ENCODE measurements at regions not wholly inside any gene's neighbourhood (a gene's known extent, or its start where the extent isn't known, plus 50 kb on each side); places are given as distances from the start of the nearest gene placed in this dataset.
A peak's percentile ranks its signal among the peaks of the same experiment; 100 is the strongest.
"Not testable (repeated sequence)": the region's sequence is repeated elsewhere in the genome, so short reads cannot be mapped to it uniquely, and the experiment has no call there.

- DNase-seq = no peak
These were observed 126.6 kb upstream of the NAA20 start for GRCh38 chr20:19890445-19891051.

GRCh38 chr20:19893356-19893755, 123.8 kb upstream of the NAA20 start:
- no peak for DNase-seq

- DNase-seq = no peak
These were observed 121.4 kb upstream of the NAA20 start for GRCh38 chr20:19895761-19896160.

DNA sequence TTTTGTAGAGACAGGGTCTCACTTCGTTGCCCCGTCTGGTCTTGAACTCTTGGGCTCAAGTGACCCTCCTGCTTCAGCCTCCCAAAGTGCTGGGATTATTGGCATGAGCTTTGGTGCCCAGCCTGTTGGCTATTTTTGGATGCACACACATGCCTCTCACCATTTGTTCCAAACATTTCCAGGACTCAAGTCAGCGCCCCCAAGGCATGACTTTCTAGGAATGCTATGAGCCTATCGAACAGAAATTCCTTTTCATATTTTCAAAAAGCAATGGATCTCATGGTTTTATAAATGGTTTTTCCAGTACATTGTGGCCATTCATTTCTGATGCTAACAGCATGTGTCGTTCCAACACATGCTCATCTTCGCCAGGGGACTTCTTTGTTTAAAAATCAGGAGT, 119.3 kb upstream of the NAA20 start:
- no peak for DNase-seq

GRCh38 chr20:19901226-19901625, 115.9 kb upstream of the NAA20 start:
- no peak for DNase-seq

GRCh38 chr20:19903168-19903811, 113.9 kb upstream of the NAA20 start:
- DNase-seq = peak in 8 of 56 donors; percentile 5 to 25 (median 15)

GRCh38 chr20:19907326-19908056, 109.7 kb upstream of the NAA20 start:
- peak in 5 of 56 donors; percentile 7 to 27 (median 18) for DNase-seq

- no peak for DNase-seq
These were observed 108.6 kb upstream of the NAA20 start for GRCh38 chr20:19908576-19908975.

DNA sequence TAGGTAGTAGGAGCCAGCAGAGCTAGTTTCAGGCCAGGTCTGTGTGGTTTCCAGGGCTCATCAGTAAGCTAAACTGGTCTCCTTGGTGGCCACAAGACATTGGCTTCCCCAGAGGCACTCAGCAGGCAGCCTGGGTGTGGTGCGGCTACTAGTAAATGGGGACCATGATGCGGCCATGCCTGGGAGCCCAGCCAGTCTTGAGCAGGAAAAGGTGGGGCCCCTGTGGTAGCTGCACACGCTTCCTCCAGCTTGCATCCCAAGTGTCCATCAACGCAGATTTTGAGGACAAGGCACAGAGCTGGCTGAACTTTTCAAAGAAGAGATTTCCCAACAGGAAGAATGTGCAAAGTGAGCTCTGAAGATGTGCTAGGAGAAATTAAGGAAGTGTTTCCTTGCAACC, 107.4 kb upstream of the NAA20 start:
- peak in 4 of 56 donors; percentile 12 to 33 (median 26) for DNase-seq

DNA sequence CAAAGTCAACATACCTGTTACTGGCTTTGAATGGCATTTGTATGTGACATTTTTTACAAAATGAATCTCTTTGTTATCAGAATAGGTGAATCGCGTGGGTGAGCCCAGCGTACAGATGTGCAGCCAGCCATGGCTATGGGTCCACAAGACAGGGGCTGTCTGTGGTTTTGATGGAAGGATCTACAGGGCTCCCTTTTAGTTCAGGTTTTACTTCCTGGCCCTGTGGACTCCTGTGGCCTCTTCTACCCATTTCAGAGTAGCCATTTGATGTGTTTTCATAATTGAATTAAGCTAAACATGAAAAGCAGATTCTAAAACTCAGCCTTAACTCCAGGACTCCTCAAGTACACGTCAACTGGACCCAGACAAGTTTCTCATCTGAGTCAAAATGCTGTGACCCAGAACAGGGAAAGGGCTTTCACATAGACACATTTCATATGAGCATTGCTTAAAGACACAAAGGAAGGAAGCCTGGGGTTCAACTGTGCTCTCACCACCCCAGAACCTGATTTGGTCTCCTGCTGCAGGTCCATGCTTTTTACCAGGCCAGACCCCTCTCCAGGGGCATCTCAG, 105.3 kb upstream of the NAA20 start:
- no peak for DNase-seq

DNA sequence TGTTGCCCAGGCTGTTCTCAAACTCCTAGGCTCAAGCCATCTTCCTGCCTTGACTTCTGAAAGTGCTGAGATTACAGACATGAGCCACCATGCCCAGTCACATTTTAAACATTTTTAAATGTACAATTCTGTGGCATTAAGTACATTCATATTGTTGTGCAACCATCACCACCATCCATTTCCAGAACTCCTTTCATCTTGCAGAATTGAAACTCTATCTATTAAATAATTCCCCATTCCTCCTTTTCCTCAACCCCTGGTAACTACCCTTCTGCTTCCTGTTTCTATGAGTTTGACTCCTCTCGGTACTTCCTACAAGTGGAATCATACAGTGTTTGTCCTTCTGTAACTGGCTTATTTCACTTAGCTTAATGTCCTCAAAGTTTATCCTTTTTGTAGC, 103.8 kb upstream of the NAA20 start:
- no peak for DNase-seq

DNA sequence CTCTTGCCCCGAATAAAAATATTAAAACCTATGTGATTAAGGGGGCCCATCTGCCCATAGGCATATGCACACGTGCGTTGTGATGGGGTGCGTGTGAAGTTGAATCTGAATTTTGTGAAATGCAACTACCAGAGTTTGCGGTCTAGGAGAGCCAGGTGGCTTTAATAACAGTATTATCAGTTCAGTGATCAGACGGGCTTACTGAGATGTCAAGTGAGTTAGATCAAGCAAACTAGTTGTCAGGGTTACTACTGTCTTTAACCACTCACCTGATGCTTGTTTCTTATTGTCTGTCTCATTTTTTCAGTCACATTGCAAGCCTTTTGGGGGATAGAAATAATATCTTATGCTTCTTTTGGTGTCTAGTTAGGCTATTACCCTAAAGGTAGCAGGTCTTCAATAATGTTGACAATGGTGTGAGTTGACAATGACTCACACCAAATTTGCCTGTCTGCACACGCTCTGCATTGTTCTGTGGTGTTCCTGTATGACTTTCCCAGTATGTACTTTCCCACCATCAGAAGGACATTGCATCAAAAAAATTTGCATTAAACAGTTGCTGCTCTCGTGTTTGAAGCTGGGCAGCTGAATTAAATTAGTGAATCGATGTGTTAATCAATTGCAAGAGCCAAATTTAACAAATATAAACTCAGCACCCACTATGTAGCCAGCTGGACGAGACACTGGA, 103.1 kb upstream of the NAA20 start:
- DNase-seq = no peak

DNA sequence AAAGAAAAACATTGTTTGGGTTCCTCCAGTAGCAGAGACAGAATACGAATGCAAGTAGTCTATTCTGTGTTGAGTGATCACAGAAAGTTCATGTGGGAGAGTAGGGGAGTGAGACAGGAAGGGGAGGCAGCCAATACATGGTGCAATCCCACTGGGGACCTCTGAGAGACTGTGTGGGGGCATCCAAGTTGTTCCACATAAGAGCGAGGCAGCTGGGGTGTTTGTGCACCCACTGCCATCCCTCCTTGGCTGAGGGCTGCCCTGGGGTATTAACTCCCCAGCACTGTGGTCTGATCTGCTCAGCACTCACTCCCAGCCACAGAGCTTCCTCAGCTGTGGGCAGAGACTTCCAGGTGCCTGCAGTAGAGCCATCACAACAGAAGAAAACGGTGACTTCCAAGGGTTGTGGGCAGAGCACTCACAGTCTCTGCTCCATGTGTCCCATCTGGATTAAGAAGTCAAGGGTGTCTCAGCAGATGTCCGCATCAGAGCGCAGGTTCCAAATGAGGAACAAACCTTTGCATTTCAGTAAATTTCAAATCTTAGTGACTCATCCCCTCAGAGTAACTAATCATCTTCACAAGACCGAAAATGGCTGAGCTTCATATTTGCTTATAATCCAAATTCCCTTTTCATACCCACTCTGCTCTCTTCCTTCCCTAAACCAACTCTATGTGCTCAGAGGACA, 101.9 kb upstream of the NAA20 start:
- DNase-seq = no peak

- no peak for DNase-seq
These were observed 100.4 kb upstream of the NAA20 start for GRCh38 chr20:19916531-19917485.

- no peak for DNase-seq
These were observed 98.2 kb upstream of the NAA20 start for GRCh38 chr20:19918965-19919329.

DNA sequence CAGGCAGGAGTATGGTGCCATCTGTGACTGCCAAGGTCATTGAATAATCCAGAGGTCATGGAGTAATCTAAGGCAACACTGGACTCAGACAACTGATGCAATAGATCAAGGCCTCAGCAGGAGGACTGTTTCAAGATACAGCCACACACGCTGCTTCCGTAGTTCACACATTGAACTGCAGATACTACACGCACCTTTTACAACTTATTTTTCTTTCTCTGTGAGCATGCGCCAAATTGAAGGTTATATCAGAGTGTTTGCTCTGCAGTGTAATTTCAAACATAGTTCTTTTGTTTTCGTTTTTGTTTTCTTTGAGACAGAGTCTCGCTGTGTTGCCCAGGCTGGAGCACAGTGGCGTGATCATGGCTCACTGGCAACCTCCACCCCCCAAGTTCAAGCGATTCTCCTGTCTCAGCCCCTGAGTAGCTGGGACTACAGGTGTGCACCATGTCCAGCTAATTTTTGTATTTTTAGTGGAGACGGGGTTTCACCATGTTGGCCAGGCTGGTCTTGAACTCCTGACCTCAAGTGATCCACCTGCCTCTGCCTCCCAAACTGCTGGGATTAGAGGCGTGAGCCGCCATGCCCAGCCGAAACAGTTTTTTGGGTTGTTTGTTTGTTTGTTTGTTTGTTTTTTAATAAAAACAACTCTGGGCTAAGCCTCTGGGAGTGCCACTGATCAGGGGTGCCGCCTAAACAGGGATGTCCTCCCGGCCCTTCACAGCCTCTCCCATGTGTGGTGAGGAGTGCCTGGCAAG, 96.6 kb upstream of the NAA20 start:
- DNase-seq = no peak

- DNase-seq = peak in 1 of 56 donors; percentile 10
These were observed 95.8 kb upstream of the NAA20 start for GRCh38 chr20:19921284-19921793.

DNA sequence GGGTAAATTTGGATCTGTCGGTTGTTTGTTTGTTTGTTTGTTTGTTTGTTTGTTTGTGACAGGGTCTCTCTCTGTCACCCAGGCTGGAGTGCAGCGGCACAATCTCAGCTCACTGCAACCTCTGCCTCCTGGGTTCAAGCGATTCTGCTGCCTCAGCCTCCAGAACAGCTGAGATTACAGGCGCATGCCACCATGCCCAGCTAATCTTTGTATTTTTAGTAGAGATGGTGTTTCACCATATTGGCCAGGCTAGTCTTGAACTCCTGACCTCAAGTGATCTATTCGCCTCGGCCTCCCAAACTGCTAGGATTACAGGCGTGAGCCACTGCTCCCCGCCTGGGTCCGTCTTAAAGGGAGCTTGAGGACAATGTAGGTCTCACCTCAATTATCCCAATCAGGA, 95.3 kb upstream of the NAA20 start:
- DNase-seq = not testable (repeated sequence)

DNA sequence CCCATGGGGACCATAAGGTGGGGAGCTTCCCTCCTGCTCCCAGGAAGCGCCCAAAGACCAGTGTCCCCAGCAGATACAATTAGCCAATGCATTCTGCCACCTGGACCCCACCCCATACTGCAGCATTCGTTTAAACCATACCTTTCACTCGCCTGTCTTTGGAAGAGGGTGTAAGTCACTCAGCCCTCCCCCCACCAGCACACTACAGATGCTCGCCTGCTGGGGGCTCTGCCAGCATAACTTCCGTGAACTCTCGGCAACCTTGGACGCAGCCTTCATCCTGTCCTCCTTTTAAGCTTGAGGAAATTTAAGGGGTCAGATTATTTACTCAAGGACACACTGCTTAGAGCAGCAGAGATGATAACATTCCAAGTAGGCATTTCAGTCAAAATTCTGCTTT, 94.4 kb upstream of the NAA20 start:
- no peak for DNase-seq

Measured in nucleus accumbens (tissue), 56 donors.